Astrocyte of the cerebellum (primary cell): ENCODE measurements at regions not wholly inside any gene's neighbourhood (a gene's known extent, or its start where the extent isn't known, plus 50 kb on each side); places are given as distances from the start of the nearest gene placed in this dataset.

ENCODE experiments used
- DNase-seq: peaks from one replicate; pipeline ENCODE4 v3.0.0-alpha.2; 2011; ENCODE audit warnings: low read depth
- H3K4me3 ChIP-seq: 2 replicates; pipeline ENCODE4 v1.5.1; 2011; ENCODE audit warnings: mild to moderate bottlenecking, low read depth, low read length, moderate library complexity
- in situ Hi-C: cut with HindIII; loops from 2 replicates; pipeline ENCODE4 v1.10.0; 2017; ENCODE audit warnings: low sequenced_read_pairs
- TF ChIP-seq, protein P1 (sequence below): IDR thresholded peaks from 2 replicates; pipeline ENCODE4 v1.5.1; 2012; ENCODE audit warnings: low read length, low read depth, moderate library complexity, mild to moderate bottlenecking; ENCODE audit errors: missing control alignments

DNA sequence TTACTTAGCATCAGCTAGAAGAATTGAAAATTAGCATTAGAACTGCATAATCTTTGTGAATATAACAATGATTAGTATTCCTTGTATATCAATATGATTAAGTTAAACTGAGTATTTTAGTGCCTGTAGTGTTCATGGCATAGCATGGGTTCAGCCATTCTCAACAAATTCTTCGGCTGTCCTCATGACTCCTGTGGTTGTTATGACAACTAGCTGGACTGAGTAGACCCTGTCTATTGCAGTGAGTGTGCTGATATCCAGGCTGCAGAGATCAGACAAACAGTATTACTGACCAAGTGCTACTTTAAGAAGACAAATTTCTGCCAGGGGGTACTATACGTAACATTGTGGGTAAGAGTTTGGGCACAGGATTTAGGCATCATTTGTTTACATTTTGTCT is 125.9 kb downstream of the NUDT12 start:
- H3K4me3 ChIP-seq, result no peak overlapping the region
- in situ Hi-C loops, result no loop called here
- no peak for DNase-seq
- TF ChIP-seq, protein P1, sequence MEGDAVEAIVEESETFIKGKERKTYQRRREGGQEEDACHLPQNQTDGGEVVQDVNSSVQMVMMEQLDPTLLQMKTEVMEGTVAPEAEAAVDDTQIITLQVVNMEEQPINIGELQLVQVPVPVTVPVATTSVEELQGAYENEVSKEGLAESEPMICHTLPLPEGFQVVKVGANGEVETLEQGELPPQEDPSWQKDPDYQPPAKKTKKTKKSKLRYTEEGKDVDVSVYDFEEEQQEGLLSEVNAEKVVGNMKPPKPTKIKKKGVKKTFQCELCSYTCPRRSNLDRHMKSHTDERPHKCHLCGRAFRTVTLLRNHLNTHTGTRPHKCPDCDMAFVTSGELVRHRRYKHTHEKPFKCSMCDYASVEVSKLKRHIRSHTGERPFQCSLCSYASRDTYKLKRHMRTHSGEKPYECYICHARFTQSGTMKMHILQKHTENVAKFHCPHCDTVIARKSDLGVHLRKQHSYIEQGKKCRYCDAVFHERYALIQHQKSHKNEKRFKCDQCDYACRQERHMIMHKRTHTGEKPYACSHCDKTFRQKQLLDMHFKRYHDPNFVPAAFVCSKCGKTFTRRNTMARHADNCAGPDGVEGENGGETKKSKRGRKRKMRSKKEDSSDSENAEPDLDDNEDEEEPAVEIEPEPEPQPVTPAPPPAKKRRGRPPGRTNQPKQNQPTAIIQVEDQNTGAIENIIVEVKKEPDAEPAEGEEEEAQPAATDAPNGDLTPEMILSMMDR, result no peak

DNA sequence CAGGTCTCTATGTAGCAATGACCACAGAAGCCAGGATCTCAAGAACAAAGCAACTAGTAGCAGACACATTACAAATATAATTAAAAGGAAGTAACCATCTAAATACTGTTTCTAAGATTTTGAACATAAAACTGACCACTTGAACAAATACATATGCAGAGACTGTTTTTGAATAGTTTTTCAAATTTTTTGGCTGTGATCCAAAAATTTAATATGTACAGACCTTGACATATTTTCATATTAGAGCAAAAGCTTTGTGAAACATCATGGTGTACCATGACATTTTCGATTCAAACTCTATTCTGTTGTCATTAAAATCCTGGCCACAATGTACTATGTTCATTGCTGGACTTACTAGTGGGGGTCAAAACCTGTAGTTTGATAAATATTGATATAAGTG is 126.5 kb downstream of the NUDT12 start:
- TF ChIP-seq, protein P1, result no peak
- no peak overlapping the region for H3K4me3 ChIP-seq
- in situ Hi-C loops, result no loop called here
- DNase-seq, result no peak

DNA sequence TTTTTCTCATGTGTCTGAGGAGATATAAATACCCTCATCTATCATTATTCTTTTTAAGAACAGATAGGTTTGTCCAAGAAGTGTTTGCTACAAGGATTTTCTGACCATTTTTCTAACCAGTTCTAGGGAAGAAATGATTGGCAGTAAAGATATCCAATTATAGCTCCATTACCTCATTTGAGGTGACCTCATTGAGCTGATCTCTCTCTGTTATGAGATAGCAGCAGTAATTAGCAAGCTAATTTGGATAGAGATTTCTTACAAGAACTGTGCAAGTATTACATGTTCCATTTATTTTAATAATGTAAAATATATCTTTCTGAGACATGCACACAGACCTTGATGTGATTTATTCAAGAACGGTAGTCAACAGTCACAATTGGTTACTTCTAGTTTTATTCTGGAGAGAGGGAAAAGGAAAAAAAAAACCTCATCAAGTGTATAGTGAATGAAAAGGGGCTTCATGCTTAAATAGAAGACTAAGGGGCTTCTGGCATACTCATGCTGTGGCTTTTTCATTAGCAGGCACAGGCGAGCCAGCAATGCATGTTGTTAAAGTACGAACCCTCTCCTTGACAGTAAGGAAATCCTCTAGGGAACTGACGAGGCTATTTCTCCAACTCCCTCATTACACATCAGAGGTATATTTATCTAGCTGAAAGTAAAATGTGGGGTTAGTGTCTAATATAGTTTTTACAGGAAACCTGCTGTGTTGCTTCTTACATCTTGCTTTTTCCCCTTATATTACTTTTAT is 127.3 kb downstream of the NUDT12 start:
- TF ChIP-seq, protein P1, result no peak
- in situ Hi-C loops, result no loop called here
- no peak overlapping the region for H3K4me3 ChIP-seq
- no peak for DNase-seq

DNA sequence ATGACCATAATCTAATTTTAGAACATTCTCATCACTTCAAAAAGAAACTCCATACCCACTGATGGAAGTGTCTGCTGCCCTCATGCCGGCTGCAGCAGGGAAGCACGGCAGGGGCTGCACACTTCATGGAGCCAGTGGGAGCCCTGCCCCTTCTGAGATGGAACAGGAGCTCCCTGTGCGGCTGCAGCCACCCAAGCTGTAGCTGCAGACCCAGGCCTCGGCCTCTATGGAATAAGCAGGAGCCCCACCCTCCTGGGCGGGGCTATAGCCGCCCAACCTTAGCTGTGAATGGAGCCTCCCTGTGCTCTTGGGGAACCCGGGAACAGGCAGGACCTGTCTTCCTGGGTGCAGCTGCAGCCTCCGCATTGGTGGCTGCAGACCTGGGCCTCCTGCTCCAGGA is 128.5 kb downstream of the NUDT12 start:
- TF ChIP-seq, protein P1, result no peak
- DNase-seq, result no peak
- no peak overlapping the region for H3K4me3 ChIP-seq
- in situ Hi-C loops, result no loop called here

DNA sequence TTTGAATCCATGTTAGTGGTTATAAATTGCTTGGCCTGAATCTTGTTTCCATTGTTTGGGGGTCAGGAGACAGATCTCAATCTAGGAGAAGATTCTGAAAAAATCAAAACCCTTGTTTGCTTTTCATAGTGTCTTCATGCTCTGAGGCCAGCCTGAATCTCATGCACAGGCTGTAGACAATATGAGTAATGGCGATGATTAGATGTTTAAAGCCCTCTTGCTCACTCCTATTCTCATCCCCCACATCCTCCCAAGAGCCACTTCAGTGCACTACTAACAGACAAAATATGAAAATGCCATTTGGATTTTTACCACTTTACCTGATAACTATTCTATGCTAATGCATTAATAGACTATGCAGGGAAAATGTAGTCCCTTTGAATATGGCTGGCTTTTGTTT is 129.4 kb downstream of the NUDT12 start:
- TF ChIP-seq, protein P1, result no peak
- H3K4me3 ChIP-seq, result no peak overlapping the region
- in situ Hi-C loops, result no loop called here
- DNase-seq, result no peak

DNA sequence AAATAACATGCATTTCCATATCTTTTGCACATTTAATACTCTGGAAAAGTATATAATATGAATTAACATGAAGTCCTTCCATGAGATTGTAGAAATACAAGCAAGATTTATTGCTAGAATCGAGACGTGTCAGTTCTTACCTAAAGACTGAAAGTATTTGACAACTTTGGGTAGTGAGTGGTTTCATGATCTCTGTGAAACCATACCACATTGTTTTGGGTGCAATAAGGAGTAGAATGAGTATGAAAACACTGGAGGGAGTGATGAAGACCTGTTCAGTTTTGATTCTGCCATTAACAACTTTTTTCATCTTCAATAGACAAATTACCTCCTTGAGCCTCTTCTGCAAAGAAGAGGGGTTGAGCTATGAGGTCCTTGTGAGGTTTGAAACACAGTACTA is 133.7 kb downstream of the NUDT12 start:
- no peak overlapping the region for H3K4me3 ChIP-seq
- TF ChIP-seq, protein P1, result no peak
- in situ Hi-C loops, result no loop called here
- DNase-seq, result no peak
